UCSD-AML1 (cell line): ENCODE measurements at regions not wholly inside any gene's neighbourhood (a gene's known extent, or its start where the extent isn't known, plus 50 kb on each side); places are given as distances from the start of the nearest gene placed in this dataset.

Experiments
- DNase-seq: peaks from one replicate; lab custom pipeline; 2025; ENCODE audit not compliant: unreplicated experiment; lab: John Stamatoyannopoulos, UW

DNA sequence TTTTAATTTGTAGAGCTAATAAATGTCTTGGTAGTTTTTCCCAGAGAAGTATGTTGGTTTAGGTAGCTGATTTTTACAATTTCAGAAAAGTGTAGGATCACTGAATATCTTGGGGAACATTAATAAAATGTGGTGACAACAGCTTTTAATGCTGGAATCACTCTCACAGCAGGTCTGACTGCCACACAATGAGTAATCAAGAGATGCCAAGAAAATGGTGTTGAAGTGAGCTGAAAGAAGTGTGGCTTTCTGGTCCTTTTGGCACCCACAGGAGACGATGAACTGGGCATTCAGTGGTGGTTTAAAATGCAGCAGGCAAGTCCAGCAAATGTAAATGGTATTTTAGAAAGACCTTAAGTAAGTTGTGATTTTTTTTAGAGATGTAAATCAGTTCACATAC, 175.8 kb downstream of the CBLN2 start:
- DNase-seq: no peak

DNA sequence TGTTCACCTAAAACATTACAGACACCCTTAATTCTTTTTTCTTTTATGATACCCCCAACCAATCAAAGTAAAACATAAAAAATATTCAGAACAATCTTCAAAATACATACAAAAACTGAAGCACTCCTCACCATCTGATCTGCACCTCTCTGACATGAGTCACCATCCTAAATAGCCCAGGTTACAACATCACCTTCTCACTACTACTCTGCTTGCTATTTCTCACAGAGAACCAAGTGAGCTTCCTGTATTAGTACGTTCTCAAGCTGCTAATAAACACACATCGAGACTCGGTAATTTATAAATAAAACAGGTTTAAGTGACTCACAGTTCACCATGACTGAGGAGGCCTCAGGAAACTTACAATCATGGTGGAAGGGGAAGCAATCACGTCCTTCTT, 183.5 kb downstream of the CBLN2 start:
- DNase-seq: no peak

DNA sequence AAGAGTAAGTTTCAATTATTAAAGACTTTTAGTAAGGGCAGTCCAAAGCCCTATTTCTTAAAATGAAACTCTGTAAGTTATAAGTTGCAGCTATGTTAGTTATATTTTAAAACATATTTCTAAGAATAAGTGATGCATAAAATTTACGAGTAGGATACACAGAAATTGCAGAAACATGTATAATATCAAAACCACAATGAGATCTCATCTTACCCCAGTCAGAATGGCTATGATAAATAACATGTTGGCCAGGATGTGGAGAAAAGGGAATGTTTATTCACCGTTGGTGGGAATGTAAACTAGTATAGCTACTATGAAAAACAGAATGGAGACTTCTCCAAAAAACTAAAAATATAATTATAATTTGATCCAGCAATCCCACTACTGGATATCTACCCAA, 201.2 kb downstream of the CBLN2 start:
- DNase-seq: no peak

DNA sequence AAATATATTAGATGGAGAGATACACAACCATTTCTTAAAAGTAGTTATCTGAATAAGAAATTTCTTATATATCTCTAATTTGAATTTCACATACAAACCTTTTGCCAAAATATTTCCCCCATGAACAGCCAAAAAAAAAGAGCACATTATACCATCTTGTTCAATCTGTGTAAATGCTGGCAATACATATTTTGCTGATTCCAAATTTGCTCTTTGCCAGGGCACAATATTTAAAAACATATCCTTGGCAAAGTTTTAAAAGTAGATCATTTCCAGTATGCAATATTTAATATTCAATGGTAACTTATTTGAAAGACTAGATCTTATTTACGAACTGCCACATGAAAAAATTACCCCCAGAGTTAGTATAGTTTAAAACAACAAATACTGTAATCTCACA, 204.2 kb downstream of the CBLN2 start:
- DNase-seq: no peak

DNA sequence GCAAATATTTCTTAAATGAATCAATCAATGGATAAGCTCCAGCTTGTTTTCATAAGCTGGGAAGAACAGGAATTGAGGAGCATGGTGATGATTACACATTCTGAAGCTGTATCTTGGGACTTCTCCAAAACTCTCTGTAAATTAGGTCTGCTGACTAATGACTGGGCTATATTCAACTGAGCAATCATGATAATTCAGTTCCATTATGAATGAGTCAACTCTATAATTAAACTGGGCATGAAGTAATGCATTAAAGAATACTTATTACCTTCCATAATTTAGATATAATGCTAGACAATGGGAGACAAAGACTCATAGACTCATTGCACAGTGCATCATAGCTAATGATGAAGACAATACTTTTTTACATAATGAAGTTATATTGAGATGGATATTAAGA, 207.4 kb downstream of the CBLN2 start:
- DNase-seq: no peak

DNA sequence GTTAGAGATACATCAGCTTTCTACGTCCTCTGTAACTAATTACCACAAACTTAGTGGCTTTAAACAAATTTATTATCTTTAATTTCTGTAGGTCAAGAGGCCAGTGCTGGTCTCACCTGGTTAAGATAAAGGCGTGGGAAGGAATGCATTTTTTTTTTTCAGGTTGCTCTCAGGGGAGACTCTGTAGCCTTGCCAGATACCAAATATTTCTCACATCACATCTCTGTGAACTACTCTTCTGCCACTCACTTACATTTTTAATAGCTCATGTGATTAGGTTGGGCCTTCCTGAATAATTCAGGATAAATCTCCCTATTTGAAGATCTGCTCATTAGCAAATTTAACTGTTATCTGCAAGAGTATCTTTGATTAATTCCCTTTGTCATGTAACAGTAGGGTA, 214.6 kb downstream of the CBLN2 start:
- no peak for DNase-seq

DNA sequence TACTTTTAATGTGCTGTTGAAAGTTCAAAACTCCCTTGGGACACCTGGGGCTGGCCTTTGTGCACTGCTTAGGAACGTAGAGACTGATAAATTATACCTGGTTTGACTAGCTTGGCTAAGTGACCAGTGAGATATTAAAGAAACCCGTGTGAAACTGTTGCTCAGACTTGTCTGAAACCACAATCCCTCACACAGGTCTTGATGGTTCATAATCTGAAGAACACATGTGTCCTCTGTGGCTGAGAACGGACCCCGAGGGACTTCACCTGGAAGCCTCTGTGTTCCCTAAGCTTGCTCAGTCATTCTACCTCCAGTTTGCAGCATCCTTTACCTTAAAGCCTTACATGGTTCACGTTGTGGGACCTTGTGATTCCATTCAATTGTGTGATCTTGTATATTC, 218.8 kb downstream of the CBLN2 start:
- no peak for DNase-seq

DNA sequence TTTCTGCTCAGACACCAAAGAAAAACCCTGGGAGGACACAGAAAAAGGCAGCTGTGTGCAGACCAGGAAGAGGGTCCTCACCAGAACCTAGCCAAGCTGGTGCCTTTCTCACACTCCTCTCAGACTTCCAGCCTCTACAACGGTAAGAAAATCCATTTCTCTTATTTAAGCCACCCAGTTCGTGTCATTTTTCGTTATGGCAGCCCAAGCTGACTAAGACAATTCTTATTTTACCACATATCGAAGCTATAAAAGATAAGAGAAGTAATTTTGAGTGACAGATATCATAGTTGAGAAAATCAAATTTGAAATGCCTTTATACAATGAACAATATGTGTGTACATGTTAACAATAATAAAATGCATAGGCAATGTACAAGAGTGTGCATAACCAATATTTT, 219.5 kb downstream of the CBLN2 start:
- DNase-seq: no peak

DNA sequence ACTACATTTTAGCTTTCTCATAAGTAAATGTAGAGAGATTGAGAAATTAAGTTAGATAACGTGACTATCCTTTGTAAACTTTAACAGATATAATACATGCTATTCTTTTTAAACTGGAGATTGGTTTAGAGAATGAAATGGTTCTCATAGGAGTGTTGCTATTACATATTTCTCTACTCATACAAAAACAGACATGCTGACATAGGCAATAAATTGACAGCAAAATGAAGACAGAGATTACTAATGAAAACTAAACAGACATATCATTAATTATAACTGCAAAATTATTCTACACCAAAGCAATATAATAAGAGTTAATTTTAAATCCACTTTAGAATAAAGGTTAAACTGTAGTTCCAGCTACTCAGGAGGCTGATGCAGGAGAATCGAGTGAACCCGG, 227.6 kb downstream of the CBLN2 start:
- no peak for DNase-seq

DNA sequence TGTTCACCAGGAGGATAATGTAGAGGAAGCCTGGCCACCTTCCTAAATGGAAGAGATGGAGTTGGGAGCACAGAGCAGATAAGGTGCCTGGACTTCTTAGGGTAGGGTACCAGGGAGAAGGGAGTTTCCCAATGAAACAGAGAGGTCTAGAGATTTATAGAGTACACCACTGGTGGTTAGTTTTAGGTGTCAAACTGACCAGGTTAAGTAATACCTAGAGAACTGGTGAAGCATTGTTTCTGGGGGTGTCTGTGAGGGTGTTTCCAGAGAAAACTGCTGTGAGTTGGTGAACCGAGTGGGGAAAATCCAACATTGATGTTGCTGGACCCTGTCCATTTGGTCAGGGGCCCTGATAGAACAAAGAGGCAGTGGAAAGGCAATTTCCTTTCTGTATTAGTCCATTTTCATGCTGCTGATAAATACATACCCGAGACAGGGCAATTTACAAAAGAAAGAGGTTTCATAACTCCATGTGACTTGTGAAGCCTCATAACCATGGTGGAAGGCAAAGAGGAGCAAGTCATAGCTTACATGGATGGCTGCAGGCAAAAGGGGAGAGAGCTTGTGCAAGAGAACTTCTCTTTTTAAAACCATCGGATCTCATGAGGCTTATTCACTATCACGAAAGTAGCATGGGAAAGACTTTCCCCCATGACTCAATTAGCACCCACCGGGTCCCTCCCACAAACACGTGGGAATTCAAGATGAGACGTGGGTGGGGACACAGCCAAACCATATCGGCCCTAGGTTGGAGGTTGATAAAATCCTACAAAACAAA, 260.8 kb downstream of the CBLN2 start:
- no peak for DNase-seq

DNA sequence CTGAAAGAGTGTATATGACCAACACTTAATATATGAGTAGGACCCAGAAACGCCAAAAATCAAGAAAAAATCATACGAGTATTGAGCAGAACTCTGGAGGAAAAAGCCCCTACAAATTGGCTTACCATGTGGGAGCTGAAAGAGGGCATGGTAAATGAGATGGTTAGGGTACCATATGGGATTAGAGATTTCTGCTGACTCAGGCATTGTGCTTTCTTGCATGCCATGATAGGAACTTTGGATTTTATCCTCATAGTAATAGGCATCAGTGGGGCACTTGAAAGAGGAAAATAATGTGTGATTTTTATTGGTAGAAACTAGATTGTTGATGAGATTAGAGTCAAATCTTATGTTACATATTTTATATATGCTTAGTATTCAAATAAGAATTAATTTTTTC, 271.1 kb downstream of the CBLN2 start:
- DNase-seq: no peak

DNA sequence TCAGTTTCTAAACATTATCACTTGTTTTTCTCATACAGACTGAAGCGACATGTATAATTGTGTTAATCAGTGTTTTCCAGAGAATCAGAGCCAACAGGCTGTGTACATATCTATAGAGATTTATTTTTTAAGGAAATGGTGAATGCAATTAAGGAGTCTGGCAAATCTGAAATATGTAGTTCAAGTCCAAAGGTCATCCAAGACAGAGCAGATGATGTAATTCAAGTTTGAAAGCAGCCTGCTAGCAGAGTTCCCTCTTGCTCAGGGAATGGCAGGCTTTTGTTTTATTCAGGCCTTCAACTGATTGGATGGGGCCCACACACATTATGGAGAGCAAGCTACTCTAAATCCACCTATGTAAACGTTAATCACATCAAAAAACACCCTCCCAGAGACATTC, 282.6 kb downstream of the CBLN2 start:
- DNase-seq: no peak

DNA sequence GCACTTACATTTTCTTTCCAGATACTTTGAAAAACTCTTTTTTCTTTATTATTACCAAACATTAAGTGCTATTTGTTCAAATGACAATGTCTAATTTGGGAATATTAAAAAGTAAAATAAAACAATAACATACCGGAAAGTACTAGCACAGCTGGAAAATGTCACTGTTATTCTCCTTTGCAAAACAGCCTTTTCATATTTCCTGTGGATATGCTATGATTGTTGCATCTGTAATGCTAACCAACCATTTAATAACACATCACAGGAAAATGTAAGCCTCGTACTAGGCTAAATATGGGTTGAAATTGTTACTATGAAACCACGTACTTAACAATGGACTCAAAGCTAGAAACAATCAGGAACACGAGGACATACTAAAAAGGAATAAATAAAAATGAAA, 298.1 kb downstream of the CBLN2 start:
- DNase-seq: no peak

DNA sequence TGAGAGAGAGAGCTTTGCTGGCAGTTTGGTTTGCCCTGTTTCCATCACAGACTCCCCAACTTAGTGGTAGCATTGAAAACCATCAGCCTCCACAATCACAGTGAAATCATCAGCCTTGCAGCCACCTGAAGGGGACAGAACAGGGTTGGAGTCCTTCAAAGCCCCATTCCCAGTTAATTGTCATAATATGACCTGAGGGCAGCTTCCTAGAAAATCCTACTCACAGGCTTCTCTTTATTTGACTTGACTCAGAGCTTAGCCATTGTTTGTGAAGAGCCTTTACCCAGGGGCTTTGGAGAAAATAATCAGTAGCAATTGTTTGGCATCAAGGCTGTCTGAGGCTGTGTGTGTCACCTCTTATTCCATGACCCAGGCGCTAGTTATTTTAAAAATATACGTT, 308.7 kb downstream of the CBLN2 start:
- no peak for DNase-seq

DNA sequence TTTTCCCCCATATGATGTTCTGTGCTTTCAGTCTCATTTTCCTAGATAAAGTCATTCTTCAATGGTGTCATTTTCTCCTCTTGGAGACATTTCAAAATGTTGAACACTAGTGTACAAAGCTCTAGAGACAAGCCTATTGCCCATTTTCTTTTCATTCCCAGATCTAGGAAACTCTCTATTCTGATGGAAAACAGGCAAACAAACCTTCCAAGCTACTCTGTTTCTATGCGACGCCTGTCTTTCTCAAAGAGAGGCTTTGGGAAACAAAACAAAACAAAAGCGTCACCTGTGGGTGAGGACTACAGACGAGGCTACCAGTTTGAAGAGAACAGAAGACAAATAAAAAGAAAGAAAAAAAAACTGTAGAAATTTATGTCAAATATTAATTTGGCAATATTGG, 311.0 kb downstream of the CBLN2 start:
- DNase-seq: no peak

DNA sequence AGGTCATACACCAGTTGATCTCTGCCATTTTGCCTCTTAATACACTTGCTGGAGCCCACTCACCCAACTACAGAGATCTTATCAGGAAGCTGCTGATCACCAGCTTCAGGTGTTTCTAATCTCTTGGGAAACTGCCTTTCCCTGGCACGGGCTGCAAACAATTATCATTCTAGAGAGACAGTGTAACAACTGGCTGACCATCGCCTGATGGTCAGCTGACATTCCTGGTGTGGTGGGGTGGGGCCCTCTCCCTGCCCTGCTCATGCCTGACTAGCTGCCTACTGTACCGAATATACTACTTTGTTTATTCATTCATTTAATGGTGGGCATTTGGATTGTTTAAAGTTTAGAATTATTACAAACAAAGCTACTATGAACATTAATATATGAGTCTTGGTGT, 311.5 kb downstream of the CBLN2 start:
- no peak for DNase-seq

DNA sequence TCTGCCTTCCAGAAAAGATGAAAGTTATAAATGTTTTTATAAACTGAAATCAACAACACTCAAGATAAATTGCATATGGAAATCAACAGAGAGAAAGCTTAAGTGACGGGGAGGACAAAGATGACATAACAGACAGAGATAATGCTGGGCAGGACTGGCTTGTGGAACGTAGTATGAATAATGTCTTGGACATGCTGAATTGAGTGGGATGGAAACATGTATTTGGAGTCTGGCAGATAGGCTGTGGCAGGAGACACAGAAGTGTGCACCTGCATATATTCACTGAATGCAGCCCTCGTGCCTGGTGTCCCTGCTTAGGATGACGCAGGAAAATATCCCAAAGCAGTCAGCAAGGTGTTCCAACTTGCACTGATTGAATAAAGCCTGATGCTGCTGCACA, 318.2 kb downstream of the CBLN2 start:
- no peak for DNase-seq

DNA sequence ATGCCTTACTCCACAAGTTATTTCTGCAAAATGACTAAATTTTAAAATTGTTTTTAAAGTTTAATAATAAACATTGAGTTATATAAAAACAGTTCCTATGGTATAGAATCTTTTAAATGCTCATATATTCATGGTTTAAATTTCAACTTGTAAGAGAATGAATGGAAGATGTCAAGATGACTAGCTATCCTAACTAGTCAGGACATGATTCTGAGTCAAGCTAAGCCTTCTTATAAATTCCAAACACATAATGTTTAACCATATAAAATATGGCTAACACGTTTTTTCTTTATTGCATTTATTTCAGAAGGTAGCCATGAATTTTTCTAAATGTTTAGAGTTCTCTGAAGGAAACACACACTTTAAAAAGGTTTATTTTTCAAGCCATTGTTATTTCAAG, 320.4 kb downstream of the CBLN2 start:
- no peak for DNase-seq

DNA sequence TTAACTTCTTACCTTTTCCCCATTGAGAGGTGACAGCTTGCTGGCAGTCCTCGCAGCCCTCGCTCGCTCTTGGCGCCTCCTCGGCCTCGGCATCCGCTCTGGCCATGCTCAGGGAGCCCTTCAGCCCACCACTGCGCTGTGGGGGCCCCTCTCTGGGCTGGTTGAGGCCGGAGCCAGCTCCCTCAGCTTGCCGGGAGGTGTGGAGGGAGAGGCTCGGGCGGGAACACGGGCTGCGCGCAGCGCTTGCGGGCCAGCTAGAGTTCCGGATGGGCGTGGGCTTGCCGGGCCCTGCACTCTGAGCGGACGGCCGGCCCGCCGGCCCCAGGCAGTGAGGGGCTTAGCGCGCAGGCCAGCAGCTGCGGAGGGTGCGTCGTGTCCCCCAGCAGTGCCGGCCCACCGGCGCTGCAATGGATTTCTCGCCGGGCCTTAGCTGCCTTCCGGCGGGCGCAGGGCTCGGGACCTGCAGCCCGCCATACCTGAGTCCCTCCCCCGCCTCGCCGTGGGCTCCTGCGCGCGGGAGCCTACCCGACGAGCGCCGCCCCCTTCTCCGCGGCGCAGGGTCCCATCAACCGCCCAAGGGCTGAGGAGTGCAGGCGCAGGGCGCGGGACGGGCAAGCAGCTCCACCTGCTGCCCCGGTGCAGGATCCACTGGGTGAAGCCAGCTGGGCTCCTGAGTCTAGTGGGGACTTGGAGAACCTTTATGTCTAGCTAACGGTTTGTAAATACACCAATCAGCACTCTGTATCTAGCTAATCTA, 335.0 kb downstream of the CBLN2 start:
- no peak for DNase-seq

DNA sequence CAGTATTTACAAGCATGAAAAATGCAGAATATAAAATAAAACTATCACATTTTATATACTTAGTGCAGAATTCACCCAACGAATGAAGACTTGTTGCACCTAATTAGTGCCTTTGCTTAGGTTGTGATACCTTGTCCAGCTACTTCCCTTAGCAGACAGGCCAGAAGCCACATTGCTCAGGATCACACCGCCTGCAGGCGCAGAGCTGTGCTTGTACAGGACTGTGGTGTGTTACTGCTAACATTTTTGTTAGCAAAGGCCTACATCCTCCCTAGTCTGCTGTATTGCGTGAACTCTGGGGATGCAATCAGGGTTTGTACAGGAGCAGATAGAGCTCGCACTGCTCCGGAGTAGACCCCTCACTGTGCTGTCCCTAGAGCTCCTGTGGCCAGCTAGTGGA, 336.9 kb downstream of the CBLN2 start:
- no peak for DNase-seq

DNA sequence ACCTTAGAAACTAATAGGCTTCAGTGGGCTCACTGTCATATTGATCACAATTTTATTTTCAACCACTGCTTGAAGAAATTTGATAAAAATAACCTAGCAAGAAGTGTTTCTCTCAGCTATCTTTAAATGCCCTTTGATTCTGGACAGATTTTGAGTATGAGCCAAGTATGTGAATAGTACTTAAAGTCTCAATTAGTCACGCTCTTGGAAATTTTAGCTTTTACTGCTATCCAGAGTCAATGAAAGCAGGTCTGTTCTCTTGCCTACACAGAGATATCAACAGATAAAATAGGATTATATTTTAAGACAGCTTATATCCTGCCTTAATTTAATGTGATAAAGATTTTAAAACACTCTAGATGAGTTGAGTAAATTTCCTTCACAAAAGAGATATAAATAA, 337.3 kb downstream of the CBLN2 start:
- DNase-seq: no peak

DNA sequence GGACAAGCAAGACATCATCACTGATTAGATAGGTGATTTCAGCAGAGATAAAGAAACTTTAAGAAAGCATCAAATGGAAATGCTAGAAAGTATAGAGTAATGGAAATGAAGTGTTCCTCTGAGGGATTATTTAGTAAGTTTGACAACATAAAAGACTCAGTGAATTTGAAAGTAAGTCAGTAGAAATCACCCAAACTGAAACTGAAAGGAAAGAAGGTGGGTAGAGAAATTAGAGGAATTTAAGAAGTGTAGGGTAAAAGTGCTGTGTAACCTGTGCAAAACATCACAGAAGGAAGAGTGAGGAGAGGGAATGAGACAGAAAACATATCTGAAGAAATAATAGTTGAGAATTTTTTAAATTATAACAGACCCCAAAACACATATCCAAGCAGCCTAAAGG, 343.1 kb downstream of the CBLN2 start:
- no peak for DNase-seq

DNA sequence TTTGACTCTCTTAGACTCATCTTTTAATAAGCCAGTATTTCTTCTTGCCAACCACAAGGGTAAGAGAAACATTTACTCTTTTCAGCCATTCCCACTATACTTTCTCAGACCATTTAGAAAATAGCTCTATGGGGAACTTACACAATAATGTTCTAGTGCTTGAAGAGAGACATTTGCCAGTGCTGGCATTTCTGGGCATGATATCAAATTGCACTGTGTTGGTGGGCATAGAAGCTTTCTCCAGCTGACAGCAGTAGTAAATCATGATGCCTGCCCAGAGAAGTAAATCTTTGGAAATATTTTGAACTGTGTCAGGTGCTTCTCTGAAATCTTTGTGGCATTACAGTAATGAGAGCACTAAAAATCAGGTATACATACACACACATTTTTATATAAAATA, 346.6 kb downstream of the CBLN2 start:
- DNase-seq: no peak
